ENCODE measurements at regions not wholly inside any gene's neighbourhood (a gene's known extent, or its start where the extent isn't known, plus 50 kb on each side); places are given as distances from the start of the nearest gene placed in this dataset.

GRCh38 chr7:27299861-27300260, 57.3 kb downstream of the EVX1 start:
- no peak for DNase-seq (ENCODE audit: low read depth)
- no peak overlapping the region for H3K4me3 ChIP-seq (replicated peaks; ENCODE audit: low read depth, low read length)
- no peak for TF ChIP-seq CTCF (IDR thresholded peaks at IDR 0.05; ENCODE audit: low read length, missing control alignments)

GRCh38 chr7:27300421-27300820, 57.8 kb downstream of the EVX1 start:
- DNase-seq (ENCODE audit: low read depth) = peak; percentile 2
- H3K4me3 ChIP-seq (replicated peaks; ENCODE audit: low read depth, low read length) = no peak overlapping the region
- no peak for TF ChIP-seq CTCF (IDR thresholded peaks at IDR 0.05; ENCODE audit: low read length, missing control alignments)

- no peak for DNase-seq (ENCODE audit: low read depth)
- TF ChIP-seq CTCF (IDR thresholded peaks at IDR 0.05; ENCODE audit: low read length, missing control alignments) = no peak
Measured at GRCh38 chr7:27302590-27302989, 60.0 kb downstream of the EVX1 start.

GRCh38 chr7:27303026-27303425, 60.4 kb downstream of the EVX1 start:
- no peak for TF ChIP-seq CTCF (IDR thresholded peaks at IDR 0.05; ENCODE audit: low read length, missing control alignments)
- H3K4me3 ChIP-seq (replicated peaks; ENCODE audit: low read depth, low read length) = no peak overlapping the region
- DNase-seq (ENCODE audit: low read depth) = no peak

More at GRCh38 chr7:27302590-27302989, 60.0 kb downstream of the EVX1 start:
- H3K4me3 ChIP-seq (replicated peaks; ENCODE audit: low read depth, low read length) = no peak overlapping the region

GRCh38 chr7:27305854-27306253, 63.3 kb downstream of the EVX1 start:
- H3K4me3 ChIP-seq (replicated peaks; ENCODE audit: low read depth, low read length) = no peak overlapping the region
- DNase-seq (ENCODE audit: low read depth) = no peak

GRCh38 chr7:27312820-27313219, 70.2 kb downstream of the EVX1 start:
- DNase-seq (ENCODE audit: low read depth) = no peak
- H3K4me3 ChIP-seq (replicated peaks; ENCODE audit: low read depth, low read length) = no peak overlapping the region
- TF ChIP-seq CTCF (IDR thresholded peaks at IDR 0.05; ENCODE audit: low read length, missing control alignments) = no peak

More at GRCh38 chr7:27305854-27306253, 63.3 kb downstream of the EVX1 start:
- TF ChIP-seq CTCF (IDR thresholded peaks at IDR 0.05; ENCODE audit: low read length, missing control alignments) = no peak

GRCh38 chr7:27314111-27314510, 71.5 kb downstream of the EVX1 start:
- no peak for DNase-seq (ENCODE audit: low read depth)

More at GRCh38 chr7:27314111-27314510, 71.5 kb downstream of the EVX1 start:
- no peak overlapping the region for H3K4me3 ChIP-seq (replicated peaks; ENCODE audit: low read depth, low read length)
- TF ChIP-seq CTCF (IDR thresholded peaks at IDR 0.05; ENCODE audit: low read length, missing control alignments) = no peak

All from fibroblast of pulmonary artery (primary cell).